GM18508 (cell line): ENCODE measurements at regions not wholly inside any gene's neighbourhood (a gene's known extent, or its start where the extent isn't known, plus 50 kb on each side); places are given as distances from the start of the nearest gene placed in this dataset.
"Not testable (repeated sequence)": the region's sequence is repeated elsewhere in the genome, so short reads cannot be mapped to it uniquely, and the experiment has no call there.

Source experiments
- ATAC-seq: cut with Tn5 transposase; IDR thresholded peaks from one replicate; pipeline ENCODE4 v1.9.1; 2021; ENCODE audit warnings: moderate number of reproducible peaks; ENCODE audit not compliant: insufficient read depth, unreplicated experiment

GRCh38 chr14:48665077-48665784 is 920.9 kb downstream of the RPS29 start:
- ATAC-seq = no peak

DNA sequence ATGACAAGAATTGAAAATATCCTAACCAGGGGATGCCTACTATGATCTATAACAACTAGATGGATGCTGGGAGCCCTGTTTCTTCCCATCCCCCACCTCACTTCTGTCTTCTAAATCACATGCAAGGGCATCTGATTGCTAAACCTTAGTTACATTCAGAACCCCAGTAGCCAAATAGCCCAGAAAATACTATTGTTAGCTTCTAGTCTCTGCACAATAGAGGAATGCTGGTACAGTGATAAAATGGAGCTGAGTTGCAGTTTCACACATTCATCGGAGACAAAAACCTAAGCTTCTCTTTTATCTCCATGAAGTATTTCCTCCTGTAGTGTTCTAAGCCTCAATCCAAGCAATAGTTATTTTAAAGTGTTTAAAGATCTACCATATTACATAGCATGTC is 942.9 kb downstream of the RPS29 start:
- no peak for ATAC-seq

DNA sequence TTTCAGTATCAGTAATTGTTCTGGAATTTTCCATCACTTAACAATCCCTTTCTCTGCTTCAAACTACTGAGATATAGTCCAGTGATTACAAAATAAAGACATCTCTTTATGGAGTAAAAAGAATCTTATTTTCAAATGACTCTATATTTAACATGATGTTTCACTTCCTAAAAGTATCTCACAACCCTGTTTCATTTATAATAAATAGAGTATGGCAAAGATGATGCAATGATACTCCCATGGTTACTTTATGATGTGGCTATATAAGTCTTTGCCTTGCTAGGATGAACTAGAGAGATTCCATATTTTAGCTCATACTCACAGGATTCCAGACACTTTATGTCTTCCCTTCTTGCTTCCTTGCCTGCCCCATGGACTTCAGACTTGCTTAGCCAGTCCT is 953.5 kb upstream of the MDGA2 start:
- no peak for ATAC-seq

DNA sequence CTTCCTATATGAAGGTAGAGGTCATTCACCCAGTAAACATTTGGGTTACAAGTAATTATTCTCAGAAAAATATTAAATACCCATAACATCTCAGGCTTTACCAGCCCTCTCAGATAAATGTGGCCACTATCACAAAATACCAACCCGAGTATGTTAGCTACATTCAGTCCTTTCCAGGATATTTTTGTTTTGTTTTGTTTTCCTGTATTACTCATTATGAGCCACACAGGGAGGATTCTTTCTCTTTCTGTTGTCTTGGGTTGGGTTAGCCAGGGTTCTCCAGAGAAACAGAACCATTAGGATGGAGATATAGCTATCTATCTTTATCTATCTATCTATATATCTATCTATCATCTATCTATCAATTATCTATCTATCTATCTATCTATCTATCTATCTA is 947.6 kb upstream of the MDGA2 start:
- ATAC-seq = no peak

GRCh38 chr14:48618057-48618456 is 942.7 kb upstream of the MDGA2 start:
- no peak for ATAC-seq

GRCh38 chr14:48616931-48617330 is 941.5 kb upstream of the MDGA2 start:
- ATAC-seq = no peak

DNA sequence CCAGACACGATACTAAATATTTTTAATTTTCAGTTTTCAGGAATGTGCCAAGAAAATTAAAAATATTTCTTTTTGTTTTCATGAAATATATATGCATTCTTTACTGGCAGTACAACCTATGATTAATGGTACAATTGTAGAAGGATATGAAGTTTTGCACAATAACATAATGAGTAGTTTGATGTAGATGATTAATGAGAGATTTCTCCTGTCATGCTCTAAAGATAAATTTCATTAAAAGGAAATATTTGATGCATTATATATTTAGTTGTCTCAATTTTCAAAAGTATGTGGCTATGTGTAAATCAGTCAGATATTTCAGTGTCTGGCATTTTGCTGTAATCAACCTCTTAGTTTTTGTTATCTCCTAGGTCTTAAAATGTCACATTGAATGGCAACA is 940.2 kb upstream of the MDGA2 start:
- ATAC-seq = no peak

GRCh38 chr14:48614003-48614402 is 938.6 kb upstream of the MDGA2 start:
- ATAC-seq = no peak

DNA sequence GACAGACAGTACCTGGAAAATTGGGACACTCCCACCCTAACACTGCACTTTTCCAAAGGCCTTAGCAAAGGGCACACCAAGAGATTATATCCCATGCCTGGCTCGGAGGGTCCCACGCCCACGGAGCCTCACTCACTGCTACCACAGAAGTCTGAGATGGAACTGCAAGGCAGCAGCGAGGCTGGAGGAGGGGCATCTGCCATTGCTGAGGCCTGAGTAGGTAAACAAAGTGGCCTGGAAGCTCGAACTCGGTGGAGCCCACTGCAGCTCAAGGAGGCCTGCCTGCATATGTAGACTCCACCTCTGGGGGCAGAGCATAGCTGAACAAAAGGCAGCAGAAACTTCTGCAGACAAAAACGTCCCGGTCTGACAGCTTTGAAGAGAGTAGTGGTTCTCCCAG is 931.6 kb upstream of the MDGA2 start:
- ATAC-seq = not testable (repeated sequence)

DNA sequence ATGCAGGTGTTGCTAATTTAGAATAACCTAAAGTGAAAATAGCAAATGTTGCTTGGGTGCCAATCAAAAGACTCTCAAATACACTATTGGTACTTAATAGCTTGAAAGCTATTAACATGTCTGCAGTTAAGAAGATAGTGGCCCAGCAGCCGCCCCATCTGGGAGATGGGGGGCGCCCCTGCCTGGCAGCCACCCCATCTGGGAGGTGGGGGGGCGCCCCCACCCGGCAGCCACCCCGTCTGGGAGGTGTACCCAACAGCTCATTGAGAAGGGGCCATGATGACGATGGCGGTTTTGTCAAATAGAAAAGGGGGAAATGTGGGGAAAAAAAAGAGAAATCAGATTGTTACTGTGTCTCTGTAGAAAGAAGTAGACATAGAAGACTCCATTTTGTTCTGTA is 923.1 kb upstream of the MDGA2 start:
- no peak for ATAC-seq

DNA sequence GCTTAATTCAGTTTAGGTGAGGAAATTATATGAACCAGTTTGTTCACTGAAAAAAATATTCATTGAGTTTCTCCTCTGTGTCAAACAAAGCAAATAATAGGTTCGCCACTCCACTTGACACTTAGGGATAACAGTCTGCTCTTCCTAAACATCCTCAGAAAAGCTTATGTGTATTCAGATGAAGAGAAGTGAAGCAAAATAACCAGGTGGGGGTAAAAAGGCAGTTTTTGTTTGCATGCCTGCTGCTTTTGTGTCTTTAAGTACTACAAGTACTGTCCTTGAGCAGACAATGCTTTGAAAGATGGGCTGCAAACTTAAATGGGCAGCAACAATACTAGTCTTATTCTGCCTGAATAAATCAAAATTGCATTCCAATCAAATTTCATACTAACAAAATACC is 910.7 kb upstream of the MDGA2 start:
- no peak for ATAC-seq

DNA sequence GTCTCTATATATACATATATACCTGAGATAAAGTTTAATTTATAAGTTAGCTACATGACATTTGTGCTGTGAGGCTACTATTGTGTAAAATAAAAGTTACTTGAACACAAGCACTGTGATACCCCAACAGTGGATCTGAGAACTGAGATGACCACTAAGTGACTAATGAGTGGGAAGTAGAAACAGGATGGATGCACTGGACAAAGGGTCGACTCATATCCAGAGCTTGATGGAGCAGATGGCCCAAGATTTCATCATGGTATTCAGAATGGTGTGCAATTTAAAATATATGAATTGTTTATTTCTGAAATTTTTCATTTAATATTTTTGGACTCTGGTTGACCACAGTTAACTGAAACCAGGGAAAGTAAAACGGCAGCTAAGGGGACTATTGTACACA is 908.6 kb upstream of the MDGA2 start:
- ATAC-seq = peak; percentile 82

GRCh38 chr14:48582938-48583337 is 907.5 kb upstream of the MDGA2 start:
- ATAC-seq = no peak

GRCh38 chr14:48580692-48581091 is 905.3 kb upstream of the MDGA2 start:
- ATAC-seq = no peak

- ATAC-seq = no peak
Observed at GRCh38 chr14:48575772-48576171, 900.4 kb upstream of the MDGA2 start.

DNA sequence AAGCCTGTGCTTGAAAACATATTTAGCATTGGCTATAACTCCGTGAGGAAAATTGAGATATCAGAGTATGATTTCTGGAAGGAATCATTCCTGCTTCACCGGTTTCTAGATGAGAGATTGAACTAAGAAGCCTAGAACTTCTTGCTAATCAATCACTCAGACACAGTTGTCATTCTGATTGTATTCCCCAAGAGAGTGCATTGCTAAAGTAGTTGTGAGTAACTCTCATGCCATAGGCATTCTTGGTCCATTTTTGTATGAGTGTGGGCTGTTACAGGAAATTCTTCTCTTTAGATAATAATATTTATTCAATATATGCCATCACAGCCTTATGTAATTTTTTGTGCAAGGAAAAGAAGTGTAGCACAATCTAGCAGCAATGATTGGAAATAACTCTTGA is 893.3 kb upstream of the MDGA2 start:
- ATAC-seq = no peak

DNA sequence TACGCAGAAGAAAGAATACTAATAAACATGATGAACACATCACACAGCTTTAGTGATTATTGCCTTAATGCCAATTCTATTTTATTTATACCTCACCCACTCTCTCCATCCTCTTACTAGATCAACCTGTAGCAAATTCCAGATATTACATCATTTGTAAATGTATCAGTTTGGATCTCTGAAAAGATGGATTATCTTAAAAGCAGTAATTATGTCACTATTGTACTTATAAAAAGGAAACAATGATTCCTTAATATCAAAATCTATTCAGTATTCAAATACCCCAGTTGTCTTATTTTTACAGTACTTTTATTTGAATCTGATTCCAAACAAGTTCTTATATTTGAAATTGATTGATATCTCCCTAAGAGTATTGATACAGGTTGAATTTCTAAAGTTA is 892.8 kb upstream of the MDGA2 start:
- no peak for ATAC-seq

- no peak for ATAC-seq
Observed at GRCh38 chr14:48563489-48563888, 888.1 kb upstream of the MDGA2 start.

- not testable (repeated sequence) for ATAC-seq
Observed at GRCh38 chr14:48561438-48561837, 886.0 kb upstream of the MDGA2 start.

GRCh38 chr14:48560421-48560820 is 885.0 kb upstream of the MDGA2 start:
- ATAC-seq = no peak

DNA sequence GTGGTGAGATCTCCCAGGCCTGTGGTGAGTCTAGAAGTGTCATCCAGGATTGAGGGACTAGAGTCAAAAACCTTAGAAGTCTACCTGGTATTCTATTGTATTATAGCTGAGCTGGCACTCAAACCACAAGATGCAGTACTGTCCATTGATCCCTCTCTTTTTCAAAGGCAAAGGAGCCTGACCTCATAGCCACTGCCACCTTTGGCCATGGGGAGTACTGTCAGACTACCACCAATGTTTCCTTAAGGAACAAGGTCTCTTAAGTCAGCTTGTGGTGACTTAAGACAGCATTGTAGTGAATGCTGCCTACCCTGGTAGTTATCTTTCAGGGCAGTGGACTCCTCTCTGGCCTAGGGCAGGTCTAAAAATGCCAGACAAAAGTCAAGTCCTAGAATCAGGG is 878.0 kb upstream of the MDGA2 start:
- no peak for ATAC-seq

DNA sequence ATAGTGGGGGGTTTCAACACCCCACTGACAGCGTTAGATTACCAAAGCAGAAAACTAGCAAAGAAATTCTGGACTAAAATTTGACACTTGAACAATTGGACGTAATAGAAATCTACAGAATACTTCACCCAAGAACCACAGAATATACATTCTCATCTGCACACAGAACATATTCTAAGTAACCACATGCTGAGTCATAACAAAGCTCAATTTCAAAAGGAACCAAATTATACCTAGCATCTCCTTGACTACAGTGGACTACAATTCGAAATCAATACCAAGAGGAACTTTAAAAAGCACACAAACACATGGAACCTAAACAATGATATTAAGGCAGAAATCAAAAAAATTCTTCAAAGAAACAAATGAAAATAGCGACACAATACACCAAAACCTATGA is 871.6 kb upstream of the MDGA2 start:
- no peak for ATAC-seq

DNA sequence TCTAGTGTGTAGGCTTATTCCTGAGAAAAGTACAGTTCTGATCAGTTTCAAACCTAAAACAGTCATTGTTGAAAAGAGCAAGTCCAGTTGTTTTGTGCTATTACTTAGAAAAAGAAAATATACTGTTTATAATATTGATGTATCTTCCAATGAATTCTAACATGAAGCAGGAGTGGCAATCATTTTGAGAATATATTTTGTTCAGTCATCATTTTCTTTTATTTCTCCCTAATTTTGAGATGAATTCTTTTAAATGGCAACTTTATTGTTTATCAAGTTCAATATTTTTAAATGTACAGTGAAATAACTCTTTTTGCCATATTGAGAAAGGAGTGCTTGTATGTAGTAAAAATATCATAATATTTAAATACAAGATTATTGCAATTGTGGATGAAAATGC is 862.2 kb upstream of the MDGA2 start:
- no peak for ATAC-seq
